ENCODE measurements at regions not wholly inside any gene's neighbourhood (a gene's known extent, or its start where the extent isn't known, plus 50 kb on each side); places are given as distances from the start of the nearest gene placed in this dataset.

DNA sequence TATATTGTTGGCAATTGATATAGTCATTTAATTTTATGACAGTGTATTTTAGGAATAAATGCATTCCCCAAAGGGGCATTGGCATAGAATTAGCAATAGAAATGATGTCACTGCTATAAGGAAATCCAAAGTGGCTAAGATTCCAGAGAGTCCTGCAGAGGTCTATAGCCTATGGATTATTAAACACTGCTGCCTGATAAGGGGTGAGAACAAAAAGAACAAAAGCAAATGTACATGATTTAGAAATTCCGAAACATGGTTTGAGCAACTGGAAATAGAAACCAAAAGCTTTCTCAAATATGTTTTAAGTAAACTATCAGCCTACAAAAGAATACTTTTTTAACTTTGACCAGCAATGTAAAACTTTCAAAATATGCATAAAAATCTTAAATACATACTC is 280.1 kb upstream of the RASGRP1 start:
- TF ChIP-seq YY1 (IDR thresholded peaks at IDR 0.05; ENCODE audit: insufficient read depth, insufficient read length) = no peak
- TF ChIP-seq SUZ12 (IDR thresholded peaks at IDR 0.05; ENCODE audit: extremely low read depth, insufficient read depth, insufficient read length) = no peak
